Fibroblast of peridontal ligament (primary cell): ENCODE measurements at regions not wholly inside any gene's neighbourhood (a gene's known extent, or its start where the extent isn't known, plus 50 kb on each side); places are given as distances from the start of the nearest gene placed in this dataset.
A peak's percentile ranks its signal among the peaks of the same experiment; 100 is the strongest.
"Not testable (repeated sequence)": the region's sequence is repeated elsewhere in the genome, so short reads cannot be mapped to it uniquely, and the experiment has no call there.

Experiments
- DNase-seq: peaks from one replicate; pipeline ENCODE4 v3.0.0-alpha.2; 2010; ENCODE audit errors: extremely low read depth

DNA sequence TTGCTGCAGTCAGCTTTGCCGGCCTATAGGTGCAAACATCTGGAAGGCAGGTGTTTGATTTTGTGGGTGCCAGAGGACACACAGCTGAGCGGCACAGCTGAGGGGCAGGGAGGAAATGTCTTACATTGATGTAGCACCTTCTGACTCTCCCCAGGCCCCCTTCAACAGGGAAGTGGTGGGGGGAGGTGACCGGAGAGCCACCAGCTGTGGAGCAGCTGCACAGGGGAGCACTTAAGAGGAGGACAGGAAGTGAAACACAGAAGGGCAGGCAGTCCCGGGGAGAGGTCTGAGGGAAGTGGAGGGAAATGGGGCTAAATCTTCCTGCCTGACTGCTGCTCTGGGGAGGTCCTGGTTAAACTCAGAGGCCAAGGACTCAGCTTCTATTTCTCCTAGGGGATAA, 409.1 kb downstream of the TNS1 start:
- no peak for DNase-seq

- DNase-seq, result no peak
These were observed 414.5 kb downstream of the TNS1 start for GRCh38 chr2:217588266-217588665.

- no peak for DNase-seq
These were observed 417.4 kb downstream of the TNS1 start for GRCh38 chr2:217585362-217585761.

- DNase-seq, result not testable (repeated sequence)
These were observed 422.4 kb downstream of the TNS1 start for GRCh38 chr2:217580407-217580806.

- DNase-seq, result no peak
These were observed 429.2 kb downstream of the TNS1 start for GRCh38 chr2:217573571-217573970.

DNA sequence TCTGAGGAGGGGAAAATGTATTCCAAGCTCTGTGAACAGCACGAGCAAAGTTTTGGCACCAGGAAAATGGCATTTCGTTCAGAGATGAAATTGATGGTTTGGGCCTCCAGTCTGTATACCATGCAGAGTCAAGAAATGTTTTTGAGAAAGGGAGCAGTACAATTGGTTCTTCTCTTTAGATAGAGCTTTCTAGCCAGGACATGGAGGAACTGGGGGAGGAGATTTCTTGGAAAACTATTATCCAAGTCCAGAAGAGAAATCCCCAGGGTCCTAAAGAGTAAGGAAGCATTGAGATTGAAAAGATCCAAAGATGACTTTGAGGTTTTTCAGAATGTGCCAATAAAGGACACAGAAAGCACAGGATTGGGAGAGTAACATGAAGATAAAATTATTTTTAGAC, 432.4 kb downstream of the TNS1 start:
- DNase-seq, result no peak

GRCh38 chr2:217568289-217568971, 434.4 kb downstream of the TNS1 start:
- peak; percentile 85 for DNase-seq

DNA sequence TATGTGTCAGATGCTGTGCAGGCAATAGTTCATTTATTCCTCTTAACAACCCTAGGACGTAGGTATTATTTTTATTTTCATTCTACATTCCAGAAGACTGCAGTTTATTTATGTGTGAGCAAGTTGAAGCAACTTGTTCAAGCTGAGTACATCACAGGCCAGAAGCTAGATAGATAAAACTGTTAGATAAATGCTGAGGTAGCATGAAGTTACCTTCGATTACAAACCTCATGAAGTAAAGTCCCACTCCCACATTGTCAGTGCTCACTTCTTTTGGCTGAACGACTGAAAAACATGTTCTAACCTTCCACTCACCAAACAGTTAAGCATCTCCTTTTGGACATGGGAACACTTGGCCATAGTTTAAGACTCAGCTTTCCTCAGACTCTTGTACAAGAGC, 439.2 kb downstream of the TNS1 start:
- DNase-seq, result no peak

GRCh38 chr2:217562871-217563480, 439.8 kb downstream of the TNS1 start:
- DNase-seq, result no peak

DNA sequence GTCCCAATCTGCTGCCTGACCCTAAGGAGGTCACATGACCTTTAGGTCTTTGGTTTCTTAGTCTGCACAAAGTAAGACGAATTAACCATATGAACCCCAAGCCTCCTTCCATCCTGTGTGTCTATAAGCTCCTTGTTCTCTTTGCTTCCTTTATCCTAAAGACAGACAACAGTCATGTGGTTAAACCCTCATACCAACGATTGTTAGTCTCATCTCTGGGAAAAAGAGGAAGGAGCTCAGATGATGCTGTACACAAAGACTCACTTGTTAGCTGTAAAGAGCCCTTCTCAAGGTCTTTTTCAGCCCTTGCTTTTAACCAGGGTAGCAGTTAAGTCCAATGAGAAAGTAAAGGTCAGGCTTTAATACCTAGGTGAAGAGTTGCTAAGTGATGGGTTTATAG, 443.7 kb downstream of the TNS1 start:
- DNase-seq, result no peak

DNA sequence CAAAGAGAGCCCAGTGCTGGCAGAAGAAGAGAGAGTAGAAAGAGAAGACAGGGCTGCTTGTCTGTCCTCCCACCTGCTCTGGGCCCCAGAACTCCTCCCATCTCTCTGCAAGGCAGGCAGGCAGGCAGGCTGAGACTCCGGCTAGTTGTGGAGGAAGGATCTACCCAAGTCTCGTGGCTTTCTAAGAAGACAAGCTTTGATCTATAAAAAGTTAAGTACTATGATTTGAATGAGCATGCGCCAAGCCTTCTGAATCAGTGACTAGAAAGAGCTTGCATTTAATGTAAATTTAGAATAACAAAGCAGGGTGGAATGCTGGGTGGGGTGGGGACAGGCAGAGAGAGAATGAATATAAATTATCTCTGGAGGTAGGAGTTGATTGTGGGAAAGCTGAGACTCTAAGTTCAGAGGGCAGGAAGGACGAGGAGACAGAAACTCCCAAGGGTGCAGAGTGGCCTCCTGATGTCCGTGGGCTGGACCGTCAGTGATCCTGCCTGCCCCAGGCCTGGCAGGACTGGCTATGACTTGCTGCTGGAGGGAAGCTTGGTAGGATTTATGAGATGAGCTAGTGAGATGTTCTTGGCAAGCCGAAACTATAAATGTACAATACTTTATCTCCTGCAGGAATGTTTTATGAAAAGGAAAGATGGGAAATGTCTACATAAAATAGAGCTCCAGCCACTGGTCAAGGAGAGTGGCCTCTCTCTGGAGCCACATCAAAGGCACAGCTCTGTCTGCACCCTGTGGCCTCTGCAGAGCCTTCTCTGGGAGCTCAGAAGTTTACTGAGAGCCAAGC, 447.5 kb downstream of the TNS1 start:
- DNase-seq, result no peak

- no peak for DNase-seq
These were observed 449.1 kb downstream of the TNS1 start for GRCh38 chr2:217553679-217554078.

DNA sequence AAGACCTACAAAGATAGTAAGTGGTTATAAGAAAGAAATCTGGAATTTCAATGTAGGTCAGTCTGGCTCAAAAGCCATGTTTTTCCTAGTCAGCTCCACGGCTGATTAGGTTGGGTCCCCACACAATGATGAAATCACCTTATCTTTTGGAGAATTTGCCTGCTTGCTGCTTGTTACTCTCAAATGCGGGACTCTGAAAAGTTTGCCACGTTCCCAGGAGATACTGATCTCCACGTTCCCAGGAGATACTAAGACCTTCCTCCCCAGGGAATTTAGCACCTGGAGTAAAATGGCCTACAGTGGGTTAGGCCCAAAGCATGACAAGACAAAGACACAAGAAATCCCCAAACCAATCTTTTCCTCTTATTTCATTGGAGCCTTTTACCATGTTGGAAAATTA, 449.6 kb downstream of the TNS1 start:
- DNase-seq, result no peak

DNA sequence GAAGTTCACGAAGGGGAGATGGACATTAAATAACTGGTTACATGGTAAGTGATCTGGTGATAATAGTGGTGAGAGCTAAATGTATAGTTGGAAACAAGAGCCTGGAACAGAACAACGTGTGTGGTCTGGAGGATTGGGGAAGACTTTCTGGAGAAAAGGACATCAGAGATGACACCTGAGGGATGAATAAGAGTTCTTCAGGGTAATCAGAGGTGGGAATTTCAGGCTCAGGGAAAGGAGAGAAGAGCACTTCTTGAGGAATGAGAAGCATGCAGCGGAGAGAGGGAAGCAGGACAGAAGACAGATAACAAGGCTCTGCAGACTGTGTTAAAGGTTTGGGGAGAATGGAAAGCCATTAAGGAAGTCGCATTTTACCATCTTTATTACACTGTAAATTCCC, 450.7 kb downstream of the TNS1 start:
- DNase-seq, result no peak

DNA sequence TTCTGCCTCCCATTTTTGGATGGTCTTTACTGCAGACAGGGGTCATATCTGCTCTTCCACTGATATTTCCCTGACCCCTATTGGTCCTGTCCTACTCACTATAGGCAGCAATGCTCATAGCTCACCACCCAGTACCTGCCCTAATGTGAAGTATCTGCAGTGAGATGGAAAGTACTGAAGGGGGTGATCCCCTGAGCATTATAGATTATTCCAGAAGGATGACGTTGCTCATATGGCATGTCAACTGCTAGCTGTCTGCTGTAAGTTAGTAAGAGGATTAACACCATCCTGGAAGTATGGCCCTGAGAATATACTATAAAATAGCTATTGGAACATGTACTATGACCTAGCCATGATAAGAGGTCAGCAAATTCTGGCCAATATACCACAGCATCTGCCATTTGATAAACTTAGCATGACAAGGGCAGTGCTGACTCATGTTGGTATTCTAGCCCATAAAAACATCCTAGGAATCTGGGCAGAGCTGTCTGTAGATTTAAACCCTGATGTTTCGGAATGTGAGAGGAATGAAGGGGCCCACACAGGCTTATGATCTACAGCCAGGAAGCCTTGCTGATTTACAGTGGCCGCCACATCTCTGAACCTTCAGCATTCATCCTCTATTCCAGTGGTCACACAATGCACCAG, 451.4 kb downstream of the TNS1 start:
- DNase-seq, result peak; percentile 83

DNA sequence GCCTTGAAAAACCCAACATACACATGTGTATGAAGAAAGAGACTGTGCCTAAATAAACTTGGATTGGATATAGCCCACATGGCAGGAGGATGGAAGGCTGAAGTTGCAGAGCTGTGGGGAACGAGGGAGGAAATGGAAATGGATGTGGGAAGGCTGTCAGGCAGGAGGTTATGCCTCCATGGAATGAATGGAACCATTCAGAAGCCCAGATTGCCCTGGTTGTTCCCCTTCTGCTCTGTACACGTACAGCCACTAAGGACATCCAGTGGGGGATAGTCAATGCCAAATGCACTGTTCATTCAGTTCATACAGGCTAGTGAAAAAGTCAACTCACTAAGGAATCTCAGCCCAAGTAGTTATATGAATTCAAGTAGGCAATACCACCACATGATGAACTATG, 463.7 kb downstream of the TNS1 start:
- DNase-seq, result no peak

- DNase-seq, result no peak
These were observed 464.1 kb downstream of the TNS1 start for GRCh38 chr2:217538719-217539118.

GRCh38 chr2:217535957-217536708, 466.7 kb downstream of the TNS1 start:
- DNase-seq, result no peak

GRCh38 chr2:217530392-217531090, 472.3 kb downstream of the TNS1 start:
- DNase-seq, result no peak

- DNase-seq, result no peak
These were observed 473.5 kb downstream of the TNS1 start for GRCh38 chr2:217529271-217529670.

GRCh38 chr2:217527590-217528202, 475.1 kb downstream of the TNS1 start:
- DNase-seq, result peak; percentile 81
